HepG2 (cell line): ENCODE measurements at regions not wholly inside any gene's neighbourhood (a gene's known extent, or its start where the extent isn't known, plus 50 kb on each side); places are given as distances from the start of the nearest gene placed in this dataset.

ENCODE experiments used
- CBX1 ChIP-seq: IDR thresholded peaks from one replicate; pipeline ENCODE4 v1.6.1; 2016; ENCODE audit warnings: antibody characterized with exemption, low read depth
- EP300 ChIP-seq, 3 experiments: sonication (generic) in 1 of 3; formaldehyde crosslinking in 1 of 3; IDR thresholded peaks; 2 replicates each; pipeline versions ENCODE4 v1.5.1 to v1.6.1; 2011 to 2020; ENCODE audit warnings: low read depth in 2 of 3, low read length in 2 of 3, borderline replicate concordance in 1 of 3, improper control_type of control experiment in 1 of 3, mild to moderate bottlenecking in 1 of 3, missing genetic modification reagents in 1 of 3, moderate library complexity in 1 of 3
- PHF20 ChIP-seq: sonication (generic); formaldehyde crosslinking; IDR thresholded peaks from 2 replicates; pipeline ENCODE4 v1.5.0; 2020; ENCODE audit warnings: mild to moderate bottlenecking, missing genetic modification reagents
- ZMAT3 ChIP-seq: sonication (generic); formaldehyde crosslinking; conservative IDR thresholded peaks from 2 replicates; pipeline ENCODE4 v1.7.0; 2021; ENCODE audit warnings: missing genetic modification reagents
- TF ChIP-seq, protein P1 (sequence below): sonication (generic); formaldehyde crosslinking; IDR thresholded peaks from 2 replicates; pipeline ENCODE4 v1.8.0; 2022; ENCODE audit warnings: mild to moderate bottlenecking, missing genetic modification reagents

DNA sequence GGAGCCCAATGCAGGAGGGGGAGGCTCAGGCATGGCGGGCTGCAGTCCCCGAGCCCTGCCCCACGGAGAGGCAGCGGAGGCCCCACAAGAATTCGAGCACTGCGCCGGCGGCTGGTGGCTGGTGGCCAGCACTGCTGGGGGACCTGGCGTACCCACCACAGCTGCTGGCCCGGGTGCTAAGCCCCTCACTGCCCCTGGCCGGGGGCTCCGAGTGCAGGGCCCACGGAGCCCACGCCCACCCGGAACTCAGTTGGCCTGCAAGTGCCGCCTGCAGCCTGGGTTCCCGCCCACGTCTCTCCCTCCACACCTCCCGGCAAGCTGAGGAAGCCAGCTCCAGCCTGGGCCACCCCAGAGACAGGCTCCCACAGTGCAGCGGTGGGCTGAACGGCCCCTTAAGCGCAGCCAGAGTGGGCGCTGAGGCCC, 780.3 kb downstream of the DTWD2 start:
- TF ChIP-seq, protein P1, sequence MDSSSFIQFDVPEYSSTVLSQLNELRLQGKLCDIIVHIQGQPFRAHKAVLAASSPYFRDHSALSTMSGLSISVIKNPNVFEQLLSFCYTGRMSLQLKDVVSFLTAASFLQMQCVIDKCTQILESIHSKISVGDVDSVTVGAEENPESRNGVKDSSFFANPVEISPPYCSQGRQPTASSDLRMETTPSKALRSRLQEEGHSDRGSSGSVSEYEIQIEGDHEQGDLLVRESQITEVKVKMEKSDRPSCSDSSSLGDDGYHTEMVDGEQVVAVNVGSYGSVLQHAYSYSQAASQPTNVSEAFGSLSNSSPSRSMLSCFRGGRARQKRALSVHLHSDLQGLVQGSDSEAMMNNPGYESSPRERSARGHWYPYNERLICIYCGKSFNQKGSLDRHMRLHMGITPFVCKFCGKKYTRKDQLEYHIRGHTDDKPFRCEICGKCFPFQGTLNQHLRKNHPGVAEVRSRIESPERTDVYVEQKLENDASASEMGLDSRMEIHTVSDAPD: no peak
- no peak for TF ChIP-seq CBX1
- no peak for TF ChIP-seq ZMAT3
- no peak for TF ChIP-seq EP300 (IDR thresholded peaks at IDR 0.05; ENCODE audit: low read depth in 2 of 2, low read length in 2 of 2)
- TF ChIP-seq EP300 (CRISPR knock-in tag; IDR thresholded peaks at IDR 0.05; ENCODE audit: borderline replicate concordance): no peak
- no peak for TF ChIP-seq PHF20 (CRISPR knock-in tag)
